G401 (cell line): ENCODE measurements at regions not wholly inside any gene's neighbourhood (a gene's known extent, or its start where the extent isn't known, plus 50 kb on each side); places are given as distances from the start of the nearest gene placed in this dataset.
"Not testable (repeated sequence)": the region's sequence is repeated elsewhere in the genome, so short reads cannot be mapped to it uniquely, and the experiment has no call there.

ENCODE experiments used
- DNase-seq: peaks from one replicate; pipeline ENCODE4 v3.0.0-alpha.2; 2015; ENCODE audit warnings: low spot score
- in situ Hi-C: cut with HindIII; loops from 2 replicates; pipeline ENCODE4 v1.10.0; 2016; ENCODE audit warnings: low sequenced_read_pairs, mixed read lengths

- in situ Hi-C loops, result no loop called here
- DNase-seq, result no peak
Measured at GRCh38 chr5:25488119-25488518, 843.3 kb upstream of the CDH10 start.

DNA sequence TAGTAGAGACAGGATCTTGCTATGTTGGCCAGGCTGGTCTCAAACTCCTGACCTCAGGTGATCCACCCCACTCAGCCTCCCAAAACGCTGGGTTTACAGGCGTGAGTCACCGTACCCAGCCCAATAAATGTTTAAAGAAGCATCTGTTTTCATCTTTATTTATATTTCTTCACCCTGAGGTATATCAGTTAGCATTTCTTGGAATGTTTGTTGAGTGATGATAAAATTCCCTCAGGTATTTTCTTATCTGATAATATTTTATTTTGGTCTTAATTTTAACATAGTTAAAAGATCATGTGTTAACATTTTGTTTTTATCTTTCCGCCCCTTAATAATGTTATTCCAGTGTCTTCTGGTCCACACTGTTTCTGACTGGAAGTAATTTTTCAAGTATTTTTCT, 839.6 kb upstream of the CDH10 start:
- in situ Hi-C loops, result no loop called here
- DNase-seq, result no peak

- in situ Hi-C loops, result no loop called here
- no peak for DNase-seq
Measured at GRCh38 chr5:25481463-25481862, 836.7 kb upstream of the CDH10 start.

- DNase-seq, result no peak
- in situ Hi-C loops, result no loop called here
Measured at GRCh38 chr5:25459082-25459481, 814.3 kb upstream of the CDH10 start.

DNA sequence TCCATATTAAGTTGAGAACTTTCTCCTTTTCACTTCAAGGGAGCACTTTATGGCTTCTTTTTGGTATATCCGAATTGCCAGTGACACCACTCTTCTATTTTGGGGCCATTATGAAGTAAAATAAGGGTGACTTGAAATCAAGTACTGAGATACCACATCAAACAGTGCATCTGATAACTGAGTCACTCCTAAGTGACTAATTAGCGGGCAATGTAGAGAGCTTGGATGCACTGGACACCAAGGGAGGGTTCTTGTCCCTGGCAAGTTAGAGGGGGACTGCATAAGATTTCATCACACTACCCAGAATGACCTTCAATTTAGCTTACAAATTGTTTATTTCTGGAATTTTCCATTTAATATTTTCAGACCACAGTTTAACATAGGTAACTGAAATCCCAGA, 813.9 kb upstream of the CDH10 start:
- DNase-seq, result no peak
- in situ Hi-C loops, result no loop called here

GRCh38 chr5:25453500-25453899, 808.7 kb upstream of the CDH10 start:
- DNase-seq, result no peak
- in situ Hi-C loops, result no loop called here

GRCh38 chr5:25451294-25451693, 806.5 kb upstream of the CDH10 start:
- in situ Hi-C loops, result no loop called here
- no peak for DNase-seq

DNA sequence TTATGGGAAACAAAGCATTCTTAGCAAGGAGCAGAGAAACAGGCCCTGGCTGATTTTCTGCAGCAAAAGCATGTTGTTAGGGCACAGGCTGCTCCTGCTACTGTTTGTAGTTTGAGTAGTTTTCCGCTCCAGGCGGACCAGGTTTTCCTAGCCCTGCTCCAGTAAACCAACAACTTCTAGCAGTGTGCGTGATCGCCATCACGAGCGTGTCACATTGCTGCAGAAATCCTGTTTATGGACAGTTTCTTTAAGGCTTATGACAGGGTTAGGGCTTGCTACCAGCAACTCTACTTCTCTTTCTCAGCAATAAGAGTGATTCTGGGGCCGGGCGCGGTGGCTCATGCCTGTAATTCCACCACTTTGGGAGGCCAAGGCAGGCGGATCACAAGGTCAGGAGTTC, 803.9 kb upstream of the CDH10 start:
- no peak for DNase-seq
- in situ Hi-C loops, result no loop called here

DNA sequence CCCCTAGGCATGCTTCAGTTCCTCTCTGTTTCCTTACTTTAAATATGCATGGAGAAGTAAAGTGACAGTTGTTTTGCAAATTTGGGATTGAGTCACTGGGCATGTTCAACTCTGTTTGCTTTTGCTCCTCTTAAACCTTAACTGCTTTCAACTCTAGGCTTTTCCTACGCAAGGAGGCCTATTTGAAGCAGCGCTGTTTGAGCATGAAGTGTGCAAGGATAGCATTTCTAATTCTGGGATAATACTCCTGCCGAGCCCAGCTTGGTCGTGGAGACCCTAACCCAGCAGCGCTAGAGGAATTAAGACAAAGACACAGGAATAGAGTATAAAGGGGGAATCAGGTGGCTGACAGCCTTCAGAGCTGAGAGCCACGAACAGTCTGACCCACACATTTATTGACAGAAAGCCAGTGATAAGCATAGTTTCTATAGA, 803.4 kb upstream of the CDH10 start:
- DNase-seq, result no peak
- in situ Hi-C loops, result no loop called here

- in situ Hi-C loops, DNase-seq: not testable (repeated sequence)
Measured at GRCh38 chr5:25446061-25446420, 801.3 kb upstream of the CDH10 start.

DNA sequence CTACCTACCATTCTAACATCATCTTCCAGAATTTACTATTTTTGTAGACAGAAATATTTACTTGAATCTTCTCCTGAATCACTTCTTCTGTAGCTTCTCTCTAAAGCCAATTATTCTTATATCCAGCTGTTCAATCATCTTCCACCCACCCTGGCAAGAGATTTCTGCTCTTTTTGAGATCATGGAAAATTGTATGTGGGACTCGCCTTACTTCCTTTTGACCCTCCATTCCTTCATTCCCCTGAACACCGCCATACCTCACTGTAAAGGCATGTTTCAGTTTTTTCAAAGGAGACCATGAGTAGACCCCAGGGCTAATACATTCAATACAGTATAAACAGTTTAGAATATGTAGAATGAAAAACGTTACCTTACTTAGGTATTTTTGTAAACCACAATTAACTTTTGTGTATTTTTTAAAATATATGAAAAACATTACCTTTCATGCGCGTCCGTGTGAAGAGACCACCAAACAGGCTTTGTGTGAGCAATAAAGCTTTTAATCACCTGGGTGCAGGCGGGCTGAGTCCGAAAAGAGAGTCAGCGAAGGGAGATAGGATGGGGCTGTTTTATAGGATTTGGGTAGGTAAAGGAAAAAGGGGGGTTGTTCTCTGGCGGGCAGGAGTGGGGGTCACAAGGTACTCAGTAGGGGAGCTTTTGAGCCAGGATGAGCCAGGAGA, 800.7 kb upstream of the CDH10 start:
- DNase-seq, in situ Hi-C loops: not testable (repeated sequence)

DNA sequence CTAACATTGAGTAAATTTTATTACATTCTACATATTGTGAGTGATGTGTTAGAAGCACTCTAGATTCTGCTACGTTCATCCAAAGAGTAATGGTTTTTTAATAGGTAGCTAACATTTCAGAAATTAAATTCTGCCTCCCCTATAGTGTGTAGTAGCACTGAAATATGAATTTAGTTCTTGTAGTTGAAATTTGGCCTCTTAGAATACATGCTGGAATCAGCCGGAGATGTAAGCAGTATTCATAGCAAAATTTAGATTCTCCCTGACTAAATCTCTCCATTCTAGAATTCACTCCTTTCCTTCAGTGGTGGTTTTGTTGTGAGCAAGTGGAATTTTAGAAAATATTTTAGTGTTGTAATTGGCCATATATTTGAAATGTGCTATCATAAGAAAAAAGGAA, 799.9 kb upstream of the CDH10 start:
- in situ Hi-C loops, result no loop called here
- no peak for DNase-seq

GRCh38 chr5:25441810-25442209, 797.0 kb upstream of the CDH10 start:
- in situ Hi-C loops, result no loop called here

DNA sequence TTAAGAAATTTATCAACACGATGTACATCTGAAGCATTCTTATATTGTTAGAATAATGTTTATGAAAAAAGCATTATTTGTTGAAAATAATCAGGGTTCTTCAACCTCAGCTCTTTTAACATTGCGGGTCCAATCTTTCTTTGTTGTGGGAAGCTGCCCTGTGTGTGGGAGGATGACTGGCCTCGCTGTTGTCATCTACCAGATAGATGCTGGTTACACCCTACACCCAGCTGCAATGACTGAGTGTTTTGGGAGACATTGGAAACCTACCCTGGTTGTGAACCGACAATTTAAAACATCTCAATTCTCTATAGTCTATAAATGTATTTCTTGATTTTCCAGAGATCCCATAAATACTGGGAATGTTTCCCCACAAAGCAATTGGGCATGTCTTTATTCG, 794.2 kb upstream of the CDH10 start:
- in situ Hi-C loops, result no loop called here

More at GRCh38 chr5:25441810-25442209, 797.0 kb upstream of the CDH10 start:
- DNase-seq, result no peak

DNA sequence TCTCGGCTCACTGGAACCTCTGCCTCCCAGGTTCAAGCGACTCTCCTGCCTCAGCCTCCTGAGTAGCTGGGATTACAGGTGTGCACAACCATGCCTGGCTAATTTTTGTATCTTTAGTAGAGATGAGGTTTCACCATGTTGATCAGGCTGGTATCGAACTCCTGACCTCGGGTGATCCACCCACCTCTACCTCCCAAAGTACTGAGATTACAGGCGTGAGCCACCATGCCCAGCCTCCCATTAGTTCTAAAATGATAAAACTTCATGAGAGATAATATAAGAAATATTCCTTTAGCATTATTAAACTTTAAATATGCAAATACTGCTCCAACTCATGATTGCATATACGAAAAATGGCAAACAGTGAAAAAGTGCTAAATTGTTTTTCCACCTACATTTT, 793.6 kb upstream of the CDH10 start:
- in situ Hi-C loops, DNase-seq: not testable (repeated sequence)

More for the DNA sequence above, 794.2 kb upstream of the CDH10 start:
- DNase-seq, result no peak

GRCh38 chr5:25436452-25436851, 791.7 kb upstream of the CDH10 start:
- in situ Hi-C loops, result no loop called here
- DNase-seq, result no peak

DNA sequence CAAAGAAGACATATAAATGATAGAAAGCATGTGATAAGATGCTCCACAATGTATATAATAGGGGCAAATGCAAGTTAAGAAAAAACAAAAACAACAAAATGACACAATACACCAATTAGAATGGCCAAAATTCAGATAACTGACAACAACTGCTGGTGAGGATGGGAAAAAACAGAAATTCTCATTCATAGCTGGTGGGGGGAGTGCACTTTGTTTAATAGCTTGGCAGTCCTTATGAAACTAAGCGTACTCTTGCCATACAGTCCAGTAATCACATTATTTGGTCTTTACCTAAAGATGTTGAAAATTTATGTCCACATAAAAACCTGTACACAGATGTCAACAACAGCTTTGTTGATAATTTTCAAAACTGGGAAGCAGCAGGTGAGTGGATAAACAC, 791.1 kb upstream of the CDH10 start:
- in situ Hi-C loops, result no loop called here

DNA sequence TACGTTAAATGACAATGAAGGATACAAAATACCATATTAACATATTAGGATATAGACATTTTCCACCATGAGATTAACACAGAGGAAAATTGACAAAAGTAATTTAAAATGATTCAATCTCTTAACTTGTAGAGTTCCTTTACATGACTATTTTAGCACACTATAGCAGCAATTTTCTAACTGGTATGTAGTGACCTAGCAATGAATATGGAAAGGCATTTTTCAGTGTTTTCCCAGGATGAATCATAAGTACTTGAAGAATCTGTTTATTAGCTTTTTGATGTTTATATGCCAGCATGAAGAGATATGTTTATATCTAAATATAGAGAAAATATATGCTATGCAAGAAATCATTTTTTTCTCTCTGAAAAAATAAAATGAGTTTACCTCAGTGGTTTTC, 782.5 kb upstream of the CDH10 start:
- in situ Hi-C loops, result no loop called here
- no peak for DNase-seq

More for the DNA sequence above, 791.1 kb upstream of the CDH10 start:
- DNase-seq, result no peak

- DNase-seq, result no peak
- in situ Hi-C loops, result no loop called here
Measured at GRCh38 chr5:25423271-25423670, 778.5 kb upstream of the CDH10 start.

GRCh38 chr5:25419684-25420083, 774.9 kb upstream of the CDH10 start:
- in situ Hi-C loops, result no loop called here
- DNase-seq, result no peak

GRCh38 chr5:25418978-25419377, 774.2 kb upstream of the CDH10 start:
- DNase-seq, result no peak
- in situ Hi-C loops, result no loop called here
